ENCODE measurements at regions not wholly inside any gene's neighbourhood (a gene's known extent, or its start where the extent isn't known, plus 50 kb on each side); places are given as distances from the start of the nearest gene placed in this dataset.
"Not testable (repeated sequence)": the region's sequence is repeated elsewhere in the genome, so short reads cannot be mapped to it uniquely, and the experiment has no call there.

- intact Hi-C loops (cut with DNase I), result no loop called here
- no peak for DNase-seq (ENCODE audit: low spot score)
Measured at GRCh38 chr3:189375532-189375931, 203.8 kb downstream of the TPRG1 start.

GRCh38 chr3:189383630-189384029 is 211.9 kb downstream of the TPRG1 start:
- intact Hi-C loops (cut with DNase I), result no loop called here
- DNase-seq (ENCODE audit: low spot score), result no peak

DNA sequence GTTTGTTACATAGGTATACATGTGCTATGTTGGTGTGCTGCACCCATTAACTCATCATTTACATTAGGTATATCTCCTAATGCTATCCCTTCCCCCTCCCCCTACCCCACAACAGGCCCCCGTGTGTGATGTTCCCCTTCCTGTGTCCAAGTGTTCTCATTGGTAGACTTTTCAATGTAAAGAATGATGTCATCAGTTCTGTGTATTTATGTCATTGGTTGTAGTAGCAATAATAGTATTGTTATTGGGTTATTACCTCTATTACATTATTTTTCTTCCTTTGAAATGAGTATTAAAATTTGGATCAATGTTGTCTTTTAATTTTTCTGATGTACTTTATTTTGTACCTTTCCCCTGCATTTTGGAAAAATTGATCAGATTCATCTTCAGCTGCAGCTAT is 214.1 kb downstream of the TPRG1 start:
- intact Hi-C loops (cut with DNase I); DNase-seq (ENCODE audit: low spot score): not testable (repeated sequence)

- intact Hi-C loops (cut with DNase I), result no loop called here
- DNase-seq (ENCODE audit: low spot score), result no peak
Measured at GRCh38 chr3:189386739-189387138, 215.0 kb downstream of the TPRG1 start.

- DNase-seq (ENCODE audit: low spot score), result no peak
- intact Hi-C loops (cut with DNase I), result no loop called here
Measured at GRCh38 chr3:189389346-189389745, 217.6 kb downstream of the TPRG1 start.

DNA sequence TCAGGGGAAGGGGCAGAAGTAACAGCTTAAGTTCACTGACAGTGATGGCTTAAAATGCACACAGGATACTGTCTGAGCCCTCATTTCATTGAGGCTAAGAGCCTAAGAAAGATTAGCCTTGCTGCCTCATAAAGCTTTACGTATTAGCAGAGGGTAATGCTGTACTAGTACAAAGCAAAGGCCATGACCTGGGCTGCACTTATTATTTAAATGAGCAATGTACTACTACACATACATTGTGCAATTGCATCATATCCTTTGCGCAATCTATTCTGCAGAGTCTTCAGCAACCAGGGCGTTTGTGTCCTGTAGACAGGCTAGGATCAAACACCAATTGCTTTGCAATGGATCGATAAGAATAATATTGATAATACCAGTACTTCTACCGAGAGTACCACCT is 221.8 kb downstream of the TPRG1 start:
- DNase-seq (ENCODE audit: low spot score), result no peak
- intact Hi-C loops (cut with DNase I), result no loop called here

DNA sequence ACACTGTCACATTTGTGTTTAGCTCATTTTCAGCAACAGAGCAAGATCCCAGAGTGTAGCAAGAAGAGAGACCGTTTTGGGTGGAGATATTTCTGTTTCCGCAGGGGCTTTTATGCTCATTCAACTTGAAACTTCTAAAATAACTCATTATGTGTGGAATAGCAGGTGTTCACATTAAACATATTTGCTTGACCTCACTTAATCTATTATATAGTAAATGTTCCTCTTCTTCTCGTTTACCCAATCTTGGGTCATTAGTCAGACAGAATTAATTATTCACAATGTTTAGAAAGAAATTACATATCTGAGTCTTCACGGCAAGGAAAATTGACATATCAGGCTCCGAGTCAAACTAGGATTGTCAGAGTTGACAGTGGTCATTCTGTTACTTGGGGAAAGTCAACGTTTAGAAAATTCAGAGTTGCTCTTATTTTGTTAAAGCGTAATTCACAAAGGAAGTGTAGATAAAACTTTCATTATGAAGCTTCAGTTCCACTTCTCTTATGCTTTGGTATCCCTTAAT is 222.9 kb downstream of the TPRG1 start:
- intact Hi-C loops (cut with DNase I), result no loop called here
- no peak for DNase-seq (ENCODE audit: low spot score)

DNA sequence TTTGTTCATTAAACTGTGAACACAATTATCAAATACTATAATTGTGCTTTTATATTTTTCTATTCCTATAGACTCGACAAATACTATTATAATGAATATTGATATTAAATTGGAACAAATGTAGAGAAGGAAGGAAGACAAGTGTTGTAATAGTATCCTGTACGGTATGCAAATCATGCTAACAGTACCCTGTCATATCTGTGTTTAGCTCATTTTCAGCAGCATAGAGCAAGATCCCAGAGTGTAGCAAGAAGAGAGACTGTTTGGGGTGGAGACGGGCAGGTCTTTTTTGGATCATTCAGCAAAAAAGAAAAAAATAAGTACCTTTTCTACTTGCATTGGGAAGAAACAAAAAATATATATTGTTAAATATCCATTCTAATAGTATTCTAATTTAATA is 224.1 kb downstream of the TPRG1 start:
- intact Hi-C loops (cut with DNase I), result no loop called here
- no peak for DNase-seq (ENCODE audit: low spot score)

DNA sequence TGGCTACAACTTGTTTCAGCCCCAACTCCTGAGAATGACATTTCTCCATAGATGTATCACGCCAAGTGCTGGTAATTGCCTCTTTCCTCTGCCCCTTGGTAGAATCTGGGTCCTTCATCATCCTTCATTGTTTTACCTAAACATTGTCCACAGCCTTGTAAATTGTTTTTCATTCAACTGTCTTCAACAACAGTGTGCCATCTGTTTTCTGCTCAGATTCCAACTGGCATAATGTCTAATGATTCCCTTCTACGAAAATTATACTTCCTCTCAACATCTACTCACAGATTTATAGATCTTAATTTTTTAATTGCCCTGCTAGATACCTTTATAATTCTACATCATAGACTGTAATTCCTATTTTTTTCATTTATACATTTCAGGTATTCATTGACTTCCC is 226.9 kb downstream of the TPRG1 start:
- intact Hi-C loops (cut with DNase I), result no loop called here
- DNase-seq (ENCODE audit: low spot score), result no peak

- no peak for DNase-seq (ENCODE audit: low spot score)
- intact Hi-C loops (cut with DNase I), result no loop called here
Measured at GRCh38 chr3:189401196-189401595, 229.4 kb downstream of the TPRG1 start.

DNA sequence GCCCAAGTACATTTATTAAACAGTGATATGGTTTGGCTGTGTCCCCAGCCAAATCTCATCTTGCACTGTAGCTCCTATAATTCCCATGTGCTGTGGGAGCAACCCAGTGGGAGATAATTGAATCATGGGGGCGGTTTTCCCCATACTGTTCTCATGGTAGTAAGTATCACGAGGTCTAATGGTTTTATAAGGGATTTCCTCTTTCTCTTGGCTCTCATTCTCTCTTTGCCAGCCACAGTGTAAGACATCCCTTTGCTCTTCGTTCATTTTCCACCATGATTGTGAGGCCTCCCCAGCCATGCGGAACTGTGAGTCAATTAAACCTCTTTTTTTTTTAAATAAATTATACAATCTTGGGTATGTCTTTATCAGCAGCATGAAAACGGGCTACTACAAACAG is 228.0 kb upstream of the TP63 start:
- DNase-seq (ENCODE audit: low spot score), result no peak

GRCh38 chr3:189404024-189404423 is 227.2 kb upstream of the TP63 start:
- DNase-seq (ENCODE audit: low spot score), result no peak
- intact Hi-C loops (cut with DNase I), result no loop called here

More for the DNA sequence above, 228.0 kb upstream of the TP63 start:
- intact Hi-C loops (cut with DNase I), result no loop called here

DNA sequence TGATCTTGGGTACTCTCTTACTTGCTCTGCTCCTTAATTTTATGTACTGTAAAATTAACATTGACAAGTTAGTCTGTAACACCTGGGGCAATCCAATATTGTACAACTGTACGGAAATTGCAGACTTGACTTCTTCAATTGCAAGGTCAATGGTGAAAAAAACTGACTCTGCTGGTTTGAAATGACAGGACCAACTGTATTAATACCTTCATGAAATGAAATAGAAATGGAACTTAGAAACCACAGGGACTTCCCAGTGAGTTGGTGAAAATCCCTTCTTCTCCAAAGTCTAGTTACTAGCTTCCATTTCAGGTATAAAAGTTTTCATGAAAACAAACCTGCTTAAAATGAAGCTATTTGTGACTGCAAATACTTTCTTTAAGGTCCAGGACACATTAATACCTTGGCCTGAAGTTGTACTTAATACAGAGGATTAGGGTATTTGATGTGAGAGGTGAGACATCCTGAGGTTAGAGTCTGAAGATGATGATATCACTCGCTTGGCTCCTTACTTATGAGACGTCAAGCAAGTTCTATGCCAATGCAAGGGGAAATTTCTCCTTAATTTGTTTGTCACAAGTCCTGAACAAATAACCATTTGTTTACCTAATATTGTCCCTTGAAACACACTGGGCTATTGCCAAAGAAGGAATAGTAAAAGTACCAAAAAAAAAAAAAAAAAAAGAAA is 226.2 kb upstream of the TP63 start:
- DNase-seq (ENCODE audit: low spot score), result no peak
- intact Hi-C loops (cut with DNase I), result no loop called here

- intact Hi-C loops (cut with DNase I), result no loop called here
- no peak for DNase-seq (ENCODE audit: low spot score)
Measured at GRCh38 chr3:189406148-189406547, 225.0 kb upstream of the TP63 start.

GRCh38 chr3:189410522-189410921 is 220.7 kb upstream of the TP63 start:
- DNase-seq (ENCODE audit: low spot score), result no peak
- intact Hi-C loops (cut with DNase I), result no loop called here

DNA sequence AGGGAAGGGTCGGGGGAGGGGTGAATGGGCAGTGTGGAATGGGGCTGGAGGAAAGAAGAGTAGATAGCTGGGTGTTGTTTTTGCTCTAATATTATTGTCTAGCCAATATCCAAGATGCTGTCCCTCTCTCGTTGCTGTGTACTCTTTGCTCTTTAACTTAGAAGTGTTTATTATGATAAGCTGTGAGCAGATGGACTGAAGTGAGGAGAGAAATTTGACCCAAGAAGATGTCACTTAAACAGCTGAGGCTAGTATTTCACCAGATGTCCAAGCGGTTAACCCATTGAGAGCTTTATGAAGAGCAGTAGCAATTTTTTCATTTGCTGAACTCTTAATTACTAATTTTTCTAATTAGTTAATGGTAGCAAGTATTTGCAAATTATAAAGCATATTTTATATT is 212.2 kb upstream of the TP63 start:
- intact Hi-C loops (cut with DNase I), result no loop called here
- DNase-seq (ENCODE audit: low spot score), result no peak

DNA sequence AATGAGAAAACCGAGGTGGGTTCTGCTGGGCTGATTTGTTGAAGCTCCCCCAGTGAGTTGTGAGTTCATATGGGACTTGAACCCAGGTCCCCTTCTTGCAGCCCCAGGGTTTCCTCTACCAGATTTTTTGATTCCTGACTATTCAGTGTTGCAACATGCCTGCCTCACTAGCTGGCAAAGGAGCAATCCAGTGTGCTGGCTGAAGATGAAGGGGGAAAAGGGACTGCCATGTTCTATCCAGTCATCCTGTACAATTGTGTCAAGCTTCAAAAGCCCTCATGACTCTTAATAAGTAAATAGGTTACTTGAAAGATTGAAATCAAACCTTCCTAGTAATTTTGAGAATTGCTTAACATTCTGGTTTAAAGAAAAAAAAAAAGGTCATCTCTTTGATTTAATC is 211.5 kb upstream of the TP63 start:
- DNase-seq (ENCODE audit: low spot score), result no peak
- intact Hi-C loops (cut with DNase I), result no loop called here

DNA sequence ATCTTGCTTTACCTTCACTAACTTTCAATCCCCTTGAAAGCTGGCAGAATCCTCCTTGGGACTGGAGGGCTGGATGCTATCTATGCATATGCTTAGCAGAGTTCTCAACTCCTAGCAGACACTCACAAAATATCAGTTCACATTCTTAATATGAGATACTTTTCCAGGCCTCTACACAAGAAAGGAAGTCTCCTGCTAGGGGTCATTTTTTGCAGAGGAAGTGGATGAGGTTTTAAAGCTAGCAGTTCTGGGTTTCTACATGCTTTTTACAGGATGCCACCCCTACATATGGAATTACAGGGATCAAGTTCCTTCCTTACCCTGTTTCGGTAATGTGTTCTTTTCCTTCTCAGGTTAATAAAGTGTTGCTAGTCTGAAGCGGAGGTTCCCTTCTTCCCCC is 206.3 kb upstream of the TP63 start:
- intact Hi-C loops (cut with DNase I), result no loop called here
- no peak for DNase-seq (ENCODE audit: low spot score)

GRCh38 chr3:189429019-189429418 is 202.2 kb upstream of the TP63 start:
- intact Hi-C loops (cut with DNase I), result no loop called here

GRCh38 chr3:189430166-189430565 is 201.0 kb upstream of the TP63 start:
- DNase-seq (ENCODE audit: low spot score), result no peak
- intact Hi-C loops (cut with DNase I), result no loop called here

More at GRCh38 chr3:189429019-189429418, 202.2 kb upstream of the TP63 start:
- DNase-seq (ENCODE audit: low spot score), result no peak

- DNase-seq (ENCODE audit: low spot score); intact Hi-C loops (cut with DNase I): not testable (repeated sequence)
Measured at GRCh38 chr3:189442257-189442656, 188.9 kb upstream of the TP63 start.
